ENCODE measurements at regions not wholly inside any gene's neighbourhood (a gene's known extent, or its start where the extent isn't known, plus 50 kb on each side); places are given as distances from the start of the nearest gene placed in this dataset.

- TF ChIP-seq EZH2phosphoT487 (IDR thresholded peaks at IDR 0.05; ENCODE audit: borderline replicate concordance, low read length) = no peak
- TF ChIP-seq CTCF (conservative IDR thresholded peaks at IDR 0.05; ENCODE audit: low read depth, low read length) = no peak
These were observed 77.9 kb downstream of the PSMG1 start for GRCh38 chr21:39105341-39105765.
